Right lobe of liver (tissue), 4 donors: ENCODE measurements at regions not wholly inside any gene's neighbourhood (a gene's known extent, or its start where the extent isn't known, plus 50 kb on each side); places are given as distances from the start of the nearest gene placed in this dataset.

Experiments used
- CTCF ChIP-seq, 4 donors: fragments of 200-600 bp in 3 of 4; fragments of 450-650 bp in 1 of 4; IDR thresholded peaks; one replicate each; pipeline versions ENCODE4 v1.5.1 to v1.8.0; 2016 to 2022; ENCODE audit warnings: antibody characterized with exemption in 4 of 4, mild to moderate bottlenecking in 2 of 4
- POLR2A ChIP-seq: fragments of 450-650 bp; IDR thresholded peaks from one replicate; pipeline ENCODE4 v1.6.1; 2017; ENCODE audit warnings: antibody characterized with exemption, mild to moderate bottlenecking
- donor health status: DM: no; HTN: no; CAD: no.
- donor health status: DM: no; HTN: no; CAD: no.
- donor health status: DM: no; HTN: yes; CAD: no.

- TF ChIP-seq POLR2A (no peak), CTCF (IDR thresholded peaks at IDR 0.05) (no peak)
Observed at GRCh38 chr14:100660498-100660881, 66.2 kb upstream of the DLK1 start.
